ENCODE measurements at regions not wholly inside any gene's neighbourhood (a gene's known extent, or its start where the extent isn't known, plus 50 kb on each side); places are given as distances from the start of the nearest gene placed in this dataset.

DNA sequence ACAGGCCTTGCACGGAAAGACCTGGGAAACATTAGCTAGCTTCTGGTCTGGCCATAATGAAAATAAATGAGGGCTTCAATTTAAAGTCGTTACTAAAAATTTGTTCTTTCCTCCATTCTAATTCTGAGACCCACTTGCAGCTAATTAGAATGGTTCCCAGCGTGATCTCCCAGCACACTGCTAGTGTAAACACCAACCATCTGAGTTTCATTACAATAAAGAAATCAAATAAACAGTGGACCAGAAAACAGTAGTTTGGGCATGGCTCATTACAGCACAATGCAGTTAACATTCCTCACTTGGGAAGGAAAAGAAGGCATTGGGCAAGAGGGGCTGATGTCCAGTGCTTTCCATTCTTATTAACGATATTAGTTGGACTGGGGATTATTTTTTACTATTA lies 410.9 kb upstream of the SOX9 start:
- TF ChIP-seq EZH2 (IDR thresholded peaks at IDR 0.05) (no peak), POLR2AphosphoS5 (IDR thresholded peaks at IDR 0.05; ENCODE audit: borderline replicate concordance, low read depth, low read length) (no peak), FOXP2 (optimal IDR thresholded peaks at IDR 0.05; ENCODE audit: control extremely low read depth, extremely low read length, insufficient read depth) (no peak)
